IPS-NIHi7 (cell line): ENCODE measurements at regions not wholly inside any gene's neighbourhood (a gene's known extent, or its start where the extent isn't known, plus 50 kb on each side); places are given as distances from the start of the nearest gene placed in this dataset.

ENCODE experiments used
- DNase-seq: peaks from one replicate; pipeline ENCODE4 v3.0.0; 2012; ENCODE audit warnings: mixed read lengths; ENCODE audit errors: extremely low spot score

GRCh38 chr5:73230264-73231245 lies 57.6 kb downstream of the TMEM174 start:
- peak; percentile 47 for DNase-seq

GRCh38 chr5:73229271-73229670 lies 56.3 kb downstream of the TMEM174 start:
- no peak for DNase-seq

GRCh38 chr5:73228052-73228451 lies 55.1 kb downstream of the TMEM174 start:
- DNase-seq = no peak
